ENCODE measurements at regions not wholly inside any gene's neighbourhood (a gene's known extent, or its start where the extent isn't known, plus 50 kb on each side); places are given as distances from the start of the nearest gene placed in this dataset.

- H3K4me2 ChIP-seq (replicated peaks; ENCODE audit: low read depth, low read length, poor library complexity, severe bottlenecking): no peak overlapping the region
- no peak for DNase-seq
- H3K79me2 ChIP-seq (ENCODE audit: control insufficient read depth, insufficient read depth, low read length): no peaks in the 10 kb centered on the region
- ChIA-PET CTCF (no interaction called here), POLR2A (no interaction called here)
- WGBS (ENCODE audit: insufficient coverage): no CpG with 5 or more reads among the region's 2 CpGs
- Mint-ChIP-seq H3K4me3 (no peak overlapping the region), H3K9me3 (ENCODE audit: insufficient read depth) (peaks cover 5% of the 10 kb centered on the region), H3K27me3 (no peaks in the 10 kb centered on the region), H3K27ac (no peak overlapping the region), H3K4me1 (no peaks in the 10 kb centered on the region)
- TF ChIP-seq, protein P1, sequence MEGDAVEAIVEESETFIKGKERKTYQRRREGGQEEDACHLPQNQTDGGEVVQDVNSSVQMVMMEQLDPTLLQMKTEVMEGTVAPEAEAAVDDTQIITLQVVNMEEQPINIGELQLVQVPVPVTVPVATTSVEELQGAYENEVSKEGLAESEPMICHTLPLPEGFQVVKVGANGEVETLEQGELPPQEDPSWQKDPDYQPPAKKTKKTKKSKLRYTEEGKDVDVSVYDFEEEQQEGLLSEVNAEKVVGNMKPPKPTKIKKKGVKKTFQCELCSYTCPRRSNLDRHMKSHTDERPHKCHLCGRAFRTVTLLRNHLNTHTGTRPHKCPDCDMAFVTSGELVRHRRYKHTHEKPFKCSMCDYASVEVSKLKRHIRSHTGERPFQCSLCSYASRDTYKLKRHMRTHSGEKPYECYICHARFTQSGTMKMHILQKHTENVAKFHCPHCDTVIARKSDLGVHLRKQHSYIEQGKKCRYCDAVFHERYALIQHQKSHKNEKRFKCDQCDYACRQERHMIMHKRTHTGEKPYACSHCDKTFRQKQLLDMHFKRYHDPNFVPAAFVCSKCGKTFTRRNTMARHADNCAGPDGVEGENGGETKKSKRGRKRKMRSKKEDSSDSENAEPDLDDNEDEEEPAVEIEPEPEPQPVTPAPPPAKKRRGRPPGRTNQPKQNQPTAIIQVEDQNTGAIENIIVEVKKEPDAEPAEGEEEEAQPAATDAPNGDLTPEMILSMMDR (IDR thresholded peaks at IDR 0.05): no peak
- no peak for TF ChIP-seq EZH2 (IDR thresholded peaks at IDR 0.05; ENCODE audit: borderline replicate concordance, insufficient read depth, low read depth, low read length, poor library complexity, severe bottlenecking)
- H3K9me3 ChIP-seq (ENCODE audit: control extremely low read depth in 1 of 3, control insufficient read depth in 2 of 3, insufficient read depth in 1 of 3, low read length in 2 of 3): no peaks in the 10 kb centered on the region
- intact Hi-C loops (cut with micrococcal nuclease): no loop called here
- H3K4me1 ChIP-seq (ENCODE audit: control insufficient read depth in 2 of 2, insufficient read depth in 2 of 2, low read length in 2 of 2): no peaks in the 10 kb centered on the region
- no peaks in the 10 kb centered on the region for H4K20me1 ChIP-seq (ENCODE audit: control insufficient read depth, insufficient read depth, low read length, poor library complexity, severe bottlenecking)
- ATAC-seq (ENCODE audit: low read depth): no peak
- H3K27ac ChIP-seq (ENCODE audit: low read length in 2 of 2): no peak overlapping the region
- no peaks in the 10 kb centered on the region for H3K36me3 ChIP-seq (replicated peaks in 1 of 2; ENCODE audit: control extremely low read depth in 1 of 2, control insufficient read depth in 1 of 2, extremely low read depth in 1 of 2, insufficient read depth in 2 of 2, low read length in 1 of 2)
- H2AFZ ChIP-seq (ENCODE audit: insufficient read depth, low read depth, low read length, poor library complexity, severe bottlenecking): no peak overlapping the region
- no peak overlapping the region for H3K9ac ChIP-seq (ENCODE audit: low read length)
- no peaks in the 10 kb centered on the region for H3K27me3 ChIP-seq (replicated peaks in 1 of 4; ENCODE audit: control extremely low read depth in 1 of 4, control insufficient read depth in 3 of 4, insufficient read depth in 4 of 4, low read length in 3 of 4)
- H3K4me3 ChIP-seq (ENCODE audit: control extremely low read depth in 1 of 5, extremely low read depth in 1 of 5, insufficient read depth in 1 of 5, low read depth in 2 of 5, low read length in 4 of 5): no peak overlapping the region
Observed at GRCh38 chr10:106424054-106424453, 740.5 kb downstream of the SORCS1 start.

GRCh38 chr10:106410331-106410730 is 754.2 kb downstream of the SORCS1 start:
- no CpG with 5 or more reads among the region's 1 CpG for WGBS (ENCODE audit: insufficient coverage)

More at GRCh38 chr10:106410331-106410730, 754.2 kb downstream of the SORCS1 start:
- ChIA-PET POLR2A (no interaction called here), CTCF (no interaction called here)
- Histone ChIP-seq H3K79me2 (ENCODE audit: control insufficient read depth, insufficient read depth, low read length) (no peaks in the 10 kb centered on the region), H3K27me3 (replicated peaks in 1 of 4; ENCODE audit: control extremely low read depth in 1 of 4, control insufficient read depth in 3 of 4, insufficient read depth in 4 of 4, low read length in 3 of 4) (no peaks in the 10 kb centered on the region), H3K36me3 (replicated peaks in 1 of 2; ENCODE audit: control extremely low read depth in 1 of 2, control insufficient read depth in 1 of 2, extremely low read depth in 1 of 2, insufficient read depth in 2 of 2, low read length in 1 of 2) (no peaks in the 10 kb centered on the region), H4K20me1 (ENCODE audit: control insufficient read depth, insufficient read depth, low read length, poor library complexity, severe bottlenecking) (no peaks in the 10 kb centered on the region), H3K4me3 (ENCODE audit: control extremely low read depth in 1 of 5, extremely low read depth in 1 of 5, insufficient read depth in 1 of 5, low read depth in 2 of 5, low read length in 4 of 5) (no peak overlapping the region), H2AFZ (ENCODE audit: insufficient read depth, low read depth, low read length, poor library complexity, severe bottlenecking) (no peak overlapping the region), H3K9ac (ENCODE audit: low read length) (no peak overlapping the region), H3K27ac (ENCODE audit: low read length in 2 of 2) (no peak overlapping the region), H3K9me3 (ENCODE audit: control extremely low read depth in 1 of 3, control insufficient read depth in 2 of 3, insufficient read depth in 1 of 3, low read length in 2 of 3) (peaks cover 0 to 2% (median 0%) of the 10 kb centered on the region in 3 donors), H3K4me2 (replicated peaks; ENCODE audit: low read depth, low read length, poor library complexity, severe bottlenecking) (no peak overlapping the region), H3K4me1 (ENCODE audit: control insufficient read depth in 2 of 2, insufficient read depth in 2 of 2, low read length in 2 of 2) (no peaks in the 10 kb centered on the region)
- Mint-ChIP-seq H3K27me3 (no peaks in the 10 kb centered on the region), H3K4me1 (no peaks in the 10 kb centered on the region), H3K9me3 (ENCODE audit: insufficient read depth) (no peaks in the 10 kb centered on the region), H3K4me3 (no peak overlapping the region), H3K27ac (no peak overlapping the region)
- TF ChIP-seq, protein P1 (IDR thresholded peaks at IDR 0.05): no peak
- TF ChIP-seq EZH2 (IDR thresholded peaks at IDR 0.05; ENCODE audit: borderline replicate concordance, insufficient read depth, low read depth, low read length, poor library complexity, severe bottlenecking): no peak
- DNase-seq: no peak
- intact Hi-C loops (cut with micrococcal nuclease): no loop called here
- no peak for ATAC-seq (ENCODE audit: low read depth)

Data from B cell (primary cell).